ENCODE measurements at regions not wholly inside any gene's neighbourhood (a gene's known extent, or its start where the extent isn't known, plus 50 kb on each side); places are given as distances from the start of the nearest gene placed in this dataset.

DNA sequence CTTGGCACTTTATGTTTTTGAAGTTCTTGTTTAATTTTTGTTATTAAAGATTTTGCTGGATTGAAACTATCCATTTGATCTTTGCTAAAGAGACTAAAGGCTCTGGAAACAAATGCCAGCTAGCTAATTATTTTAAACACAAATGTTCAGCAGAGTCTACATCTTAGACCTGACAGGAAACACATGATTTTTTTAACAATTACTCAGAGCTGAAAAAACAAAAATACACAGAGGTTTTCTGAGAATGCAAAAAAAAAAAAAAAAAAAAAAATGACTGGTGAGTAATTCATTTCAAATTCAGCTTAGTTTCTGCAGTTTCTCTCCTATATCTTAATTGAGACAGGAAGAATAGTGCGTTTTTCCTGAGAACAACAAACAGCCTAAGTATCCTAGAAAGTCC lies 448.0 kb downstream of the TENT5A start:
- no peak overlapping the region for H3K4me3 ChIP-seq (IDR thresholded peaks at IDR 0.05; ENCODE audit: insufficient read depth, low read depth, low read length)
- H3K36me3 ChIP-seq (ENCODE audit: insufficient read depth), result no peaks in the 10 kb centered on the region
- H2AFZ ChIP-seq (ENCODE audit: low read depth), result no peak overlapping the region
- H3K27ac ChIP-seq, result no peak overlapping the region
- no peaks in the 10 kb centered on the region for H3K27me3 ChIP-seq (ENCODE audit: insufficient read depth, low read depth)
- TF ChIP-seq, protein P1, sequence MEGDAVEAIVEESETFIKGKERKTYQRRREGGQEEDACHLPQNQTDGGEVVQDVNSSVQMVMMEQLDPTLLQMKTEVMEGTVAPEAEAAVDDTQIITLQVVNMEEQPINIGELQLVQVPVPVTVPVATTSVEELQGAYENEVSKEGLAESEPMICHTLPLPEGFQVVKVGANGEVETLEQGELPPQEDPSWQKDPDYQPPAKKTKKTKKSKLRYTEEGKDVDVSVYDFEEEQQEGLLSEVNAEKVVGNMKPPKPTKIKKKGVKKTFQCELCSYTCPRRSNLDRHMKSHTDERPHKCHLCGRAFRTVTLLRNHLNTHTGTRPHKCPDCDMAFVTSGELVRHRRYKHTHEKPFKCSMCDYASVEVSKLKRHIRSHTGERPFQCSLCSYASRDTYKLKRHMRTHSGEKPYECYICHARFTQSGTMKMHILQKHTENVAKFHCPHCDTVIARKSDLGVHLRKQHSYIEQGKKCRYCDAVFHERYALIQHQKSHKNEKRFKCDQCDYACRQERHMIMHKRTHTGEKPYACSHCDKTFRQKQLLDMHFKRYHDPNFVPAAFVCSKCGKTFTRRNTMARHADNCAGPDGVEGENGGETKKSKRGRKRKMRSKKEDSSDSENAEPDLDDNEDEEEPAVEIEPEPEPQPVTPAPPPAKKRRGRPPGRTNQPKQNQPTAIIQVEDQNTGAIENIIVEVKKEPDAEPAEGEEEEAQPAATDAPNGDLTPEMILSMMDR (conservative IDR thresholded peaks at IDR 0.05; ENCODE audit: low read depth, low read length), result no peak
- H3K79me2 ChIP-seq (ENCODE audit: insufficient read depth, low read depth), result no peaks in the 10 kb centered on the region
- no peak overlapping the region for H3K4me2 ChIP-seq
- H4K20me1 ChIP-seq (ENCODE audit: insufficient read depth), result no peaks in the 10 kb centered on the region
- H3K9ac ChIP-seq, result no peak overlapping the region
- H3K4me1 ChIP-seq (ENCODE audit: low read depth, poor library complexity, severe bottlenecking), result no peaks in the 10 kb centered on the region

DNA sequence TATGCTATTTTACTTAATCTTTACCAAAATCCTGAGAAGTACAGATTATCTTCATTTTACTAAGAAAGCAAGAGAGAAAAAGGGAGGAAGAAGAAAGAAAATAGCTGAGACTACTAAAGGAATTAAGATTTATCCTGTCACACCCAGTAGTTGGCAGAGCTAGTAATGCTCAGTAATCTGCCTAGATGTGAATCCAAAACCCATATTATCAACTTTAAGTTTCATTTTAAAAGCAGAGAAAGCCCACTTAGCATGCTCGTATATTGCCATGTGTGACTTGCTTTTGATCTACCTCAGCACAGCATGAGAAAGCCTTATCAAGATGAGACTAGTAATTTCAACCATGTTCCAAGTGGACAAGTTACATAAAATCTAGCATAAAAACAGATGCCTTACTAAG lies 451.5 kb downstream of the TENT5A start:
- no peak overlapping the region for H3K4me3 ChIP-seq (IDR thresholded peaks at IDR 0.05; ENCODE audit: insufficient read depth, low read depth, low read length)
- H3K4me2 ChIP-seq, result no peak overlapping the region
- no peaks in the 10 kb centered on the region for H3K4me1 ChIP-seq (ENCODE audit: low read depth, poor library complexity, severe bottlenecking)
- TF ChIP-seq, protein P1 (conservative IDR thresholded peaks at IDR 0.05; ENCODE audit: low read depth, low read length), result no peak
- H4K20me1 ChIP-seq (ENCODE audit: insufficient read depth), result no peaks in the 10 kb centered on the region
- H2AFZ ChIP-seq (ENCODE audit: low read depth), result no peak overlapping the region
- no peak overlapping the region for H3K9ac ChIP-seq
- no peaks in the 10 kb centered on the region for H3K36me3 ChIP-seq (ENCODE audit: insufficient read depth)
- H3K27me3 ChIP-seq (ENCODE audit: insufficient read depth, low read depth), result no peaks in the 10 kb centered on the region
- H3K79me2 ChIP-seq (ENCODE audit: insufficient read depth, low read depth), result no peaks in the 10 kb centered on the region
- no peak overlapping the region for H3K27ac ChIP-seq

DNA sequence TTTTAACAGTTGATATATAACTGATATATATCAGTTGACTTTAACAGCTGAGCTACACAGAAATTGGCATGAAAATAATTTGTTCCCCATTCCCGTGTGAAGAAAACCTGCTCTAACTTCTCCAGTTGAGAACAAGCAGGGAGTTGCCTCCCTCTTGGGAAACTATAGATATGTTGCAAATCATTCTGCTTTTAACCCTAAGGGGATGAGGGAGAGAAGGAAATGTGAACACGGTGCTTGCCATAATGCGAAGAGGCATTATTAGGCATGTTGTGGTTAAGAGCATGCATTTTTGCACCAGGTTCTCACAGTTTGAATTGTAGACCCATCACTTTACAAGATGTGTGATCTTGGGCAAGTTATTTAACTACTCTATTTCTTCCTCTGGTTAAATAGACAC lies 453.7 kb downstream of the TENT5A start:
- TF ChIP-seq, protein P1 (conservative IDR thresholded peaks at IDR 0.05; ENCODE audit: low read depth, low read length), result no peak
- Histone ChIP-seq H3K27me3 (ENCODE audit: insufficient read depth, low read depth) (no peaks in the 10 kb centered on the region), H3K27ac (no peak overlapping the region), H3K4me3 (IDR thresholded peaks at IDR 0.05; ENCODE audit: insufficient read depth, low read depth, low read length) (no peak overlapping the region), H2AFZ (ENCODE audit: low read depth) (no peak overlapping the region), H3K36me3 (ENCODE audit: insufficient read depth) (no peaks in the 10 kb centered on the region), H3K9ac (no peak overlapping the region), H4K20me1 (ENCODE audit: insufficient read depth) (no peaks in the 10 kb centered on the region), H3K4me1 (ENCODE audit: low read depth, poor library complexity, severe bottlenecking) (no peaks in the 10 kb centered on the region), H3K4me2 (no peak overlapping the region), H3K79me2 (ENCODE audit: insufficient read depth, low read depth) (no peaks in the 10 kb centered on the region)

DNA sequence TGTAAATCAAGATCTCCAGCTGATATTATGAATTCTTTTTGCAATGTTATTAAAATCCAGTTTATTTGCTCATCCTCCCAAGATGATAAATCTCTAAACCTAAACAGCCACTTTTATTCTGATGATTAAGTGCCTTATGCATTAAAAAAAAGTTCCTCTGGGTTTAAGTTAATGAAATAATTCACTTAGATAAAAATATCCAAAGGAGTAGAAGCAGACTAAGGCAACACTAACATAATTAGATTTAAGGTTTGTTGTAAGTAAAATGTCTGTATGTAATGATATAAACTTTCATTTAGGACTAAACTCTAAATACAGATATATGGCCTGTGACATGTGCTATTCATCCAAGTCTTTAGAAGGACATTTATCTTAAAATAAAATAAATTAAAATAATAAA lies 457.2 kb downstream of the TENT5A start:
- H3K79me2 ChIP-seq (ENCODE audit: insufficient read depth, low read depth), result no peaks in the 10 kb centered on the region
- H3K36me3 ChIP-seq (ENCODE audit: insufficient read depth), result no peaks in the 10 kb centered on the region
- H3K4me2 ChIP-seq, result no peak overlapping the region
- H3K4me1 ChIP-seq (ENCODE audit: low read depth, poor library complexity, severe bottlenecking), result no peaks in the 10 kb centered on the region
- no peaks in the 10 kb centered on the region for H3K27me3 ChIP-seq (ENCODE audit: insufficient read depth, low read depth)
- H2AFZ ChIP-seq (ENCODE audit: low read depth), result no peak overlapping the region
- no peak overlapping the region for H3K9ac ChIP-seq
- TF ChIP-seq, protein P1 (conservative IDR thresholded peaks at IDR 0.05; ENCODE audit: low read depth, low read length), result no peak
- no peaks in the 10 kb centered on the region for H4K20me1 ChIP-seq (ENCODE audit: insufficient read depth)
- no peak overlapping the region for H3K27ac ChIP-seq
- H3K4me3 ChIP-seq (IDR thresholded peaks at IDR 0.05; ENCODE audit: insufficient read depth, low read depth, low read length), result no peak overlapping the region

DNA sequence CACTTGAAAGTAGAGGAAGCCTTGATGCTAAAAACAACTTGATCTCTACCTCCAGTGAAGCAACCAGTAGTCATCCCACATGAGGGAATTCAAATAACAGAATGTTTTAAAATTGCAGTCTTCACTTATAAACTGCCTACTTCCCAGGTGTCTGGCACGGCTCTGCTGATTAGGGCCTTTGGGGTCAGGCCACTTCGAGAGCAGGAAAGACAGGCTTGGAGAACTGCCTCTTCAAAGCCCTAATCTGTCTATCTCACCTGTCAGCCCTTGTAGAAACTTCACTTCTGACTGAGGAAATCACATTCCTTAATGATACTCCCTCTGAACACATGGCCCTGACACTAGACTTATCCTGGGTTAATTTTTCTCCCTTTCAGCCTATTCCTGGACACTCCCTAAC lies 458.6 kb downstream of the TENT5A start:
- no peak overlapping the region for H3K4me3 ChIP-seq (IDR thresholded peaks at IDR 0.05; ENCODE audit: insufficient read depth, low read depth, low read length)
- no peaks in the 10 kb centered on the region for H3K79me2 ChIP-seq (ENCODE audit: insufficient read depth, low read depth)
- H3K27ac ChIP-seq, result no peak overlapping the region
- H4K20me1 ChIP-seq (ENCODE audit: insufficient read depth), result no peaks in the 10 kb centered on the region
- no peaks in the 10 kb centered on the region for H3K27me3 ChIP-seq (ENCODE audit: insufficient read depth, low read depth)
- H2AFZ ChIP-seq (ENCODE audit: low read depth), result no peak overlapping the region
- no peaks in the 10 kb centered on the region for H3K36me3 ChIP-seq (ENCODE audit: insufficient read depth)
- TF ChIP-seq, protein P1 (conservative IDR thresholded peaks at IDR 0.05; ENCODE audit: low read depth, low read length), result no peak
- no peak overlapping the region for H3K9ac ChIP-seq
- H3K4me2 ChIP-seq, result no peak overlapping the region
- no peaks in the 10 kb centered on the region for H3K4me1 ChIP-seq (ENCODE audit: low read depth, poor library complexity, severe bottlenecking)
